Loucy (cell line): ENCODE measurements at regions not wholly inside any gene's neighbourhood (a gene's known extent, or its start where the extent isn't known, plus 50 kb on each side); places are given as distances from the start of the nearest gene placed in this dataset.

Experiments
- H2AFZ ChIP-seq: fragments of 200-600 bp; sonication (generic); 2 replicates; pipeline ENCODE4 v1.6.0; 2016; ENCODE audit warnings: antibody characterized with exemption, mild to moderate bottlenecking, low read length, moderate library complexity
- H3F3A ChIP-seq: fragments of 200-600 bp; 2 replicates; pipeline ENCODE4 v1.6.0; 2016; ENCODE audit warnings: antibody characterized with exemption, low read depth, mild to moderate bottlenecking
- H3K27me3 ChIP-seq: fragments of 200-600 bp; sonication (generic); 2 replicates; pipeline ENCODE4 v1.6.1; 2014; ENCODE audit warnings: low read length, mild to moderate bottlenecking; ENCODE audit not compliant: insufficient read depth, poor library complexity, severe bottlenecking
- H3K36me3 ChIP-seq: fragments of 200-600 bp; sonication (generic); 2 replicates; pipeline ENCODE4 v1.6.1; 2016; ENCODE audit warnings: low read length; ENCODE audit not compliant: insufficient read depth
- H3K4me1 ChIP-seq: fragments of 200-600 bp; sonication (generic); 2 replicates; pipeline ENCODE4 v1.5.1; 2014; ENCODE audit warnings: low read length, mild to moderate bottlenecking; ENCODE audit not compliant: insufficient read depth, poor library complexity, severe bottlenecking
- H3K4me2 ChIP-seq: fragments of 200-600 bp; sonication (generic); 2 replicates; pipeline ENCODE4 v1.6.0; 2014; ENCODE audit warnings: antibody characterized with exemption, low read length, low read depth, mild to moderate bottlenecking; ENCODE audit not compliant: poor library complexity, severe bottlenecking
- H3K4me3 ChIP-seq: fragments of 200-600 bp; sonication (generic); 2 replicates; pipeline ENCODE4 v1.5.1; 2014; ENCODE audit warnings: low read length, mild to moderate bottlenecking, mixed read lengths; ENCODE audit not compliant: poor library complexity, severe bottlenecking
- H3K79me2 ChIP-seq: fragments of 200-600 bp; sonication (generic); 2 replicates; pipeline ENCODE4 v1.6.1; 2014; ENCODE audit warnings: low read length; ENCODE audit not compliant: insufficient read depth
- H3K9ac ChIP-seq: fragments of 200-600 bp; sonication (generic); 2 replicates; pipeline ENCODE4 v1.6.0; 2014; ENCODE audit warnings: mild to moderate bottlenecking, low read depth, low read length, moderate library complexity; ENCODE audit not compliant: poor library complexity, severe bottlenecking
- H3K9me2 ChIP-seq: fragments of 200-600 bp; sonication (generic); replicated peaks from 2 replicates; pipeline ENCODE4 v1.6.1; 2016; ENCODE audit warnings: low read depth, low read length, mixed read lengths
- H3K9me3 ChIP-seq: fragments of 200-600 bp; sonication (generic); 2 replicates; pipeline ENCODE4 v1.6.1; 2014; ENCODE audit warnings: mild to moderate bottlenecking, antibody characterized with exemption, low read length, low read depth; ENCODE audit not compliant: insufficient read depth
- H4K20me1 ChIP-seq: fragments of 200-600 bp; sonication (generic); 2 replicates; pipeline ENCODE4 v1.6.0; 2014; ENCODE audit warnings: antibody characterized with exemption, low read length, mild to moderate bottlenecking; ENCODE audit not compliant: insufficient read depth, poor library complexity, severe bottlenecking
- EZH2phosphoT487 ChIP-seq: fragments of 200-600 bp; IDR thresholded peaks from 2 replicates; pipeline ENCODE4 v1.6.1; 2018; ENCODE audit warnings: antibody characterized with exemption, mild to moderate bottlenecking, moderate library complexity, borderline replicate concordance
- TF ChIP-seq, protein P1 (sequence below): fragments of 200-600 bp; sonication (generic); conservative IDR thresholded peaks from 2 replicates; pipeline ENCODE4 v1.5.1; 2014; ENCODE audit warnings: mild to moderate bottlenecking, antibody characterized with exemption, low read length

DNA sequence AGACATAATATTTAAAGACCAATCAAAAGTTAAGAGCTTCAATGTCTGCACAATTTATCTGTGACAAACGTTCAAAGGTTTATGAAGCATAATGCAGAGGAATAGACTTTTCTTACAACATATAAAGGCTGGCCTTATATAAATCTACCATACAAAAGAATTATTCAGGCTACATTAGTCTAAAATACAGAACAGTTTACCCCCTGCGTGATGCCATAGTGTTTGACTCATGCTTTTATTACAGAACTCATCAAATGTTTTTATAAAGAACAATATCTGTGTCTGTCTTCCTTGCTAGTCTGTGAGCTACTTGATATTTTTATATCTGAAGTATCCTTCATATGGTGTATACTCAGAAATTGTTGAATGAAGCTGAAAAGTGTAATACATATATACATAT is 1084.5 kb upstream of the FLRT2 start:
- H2AFZ ChIP-seq = no peak overlapping the region
- TF ChIP-seq, protein P1, sequence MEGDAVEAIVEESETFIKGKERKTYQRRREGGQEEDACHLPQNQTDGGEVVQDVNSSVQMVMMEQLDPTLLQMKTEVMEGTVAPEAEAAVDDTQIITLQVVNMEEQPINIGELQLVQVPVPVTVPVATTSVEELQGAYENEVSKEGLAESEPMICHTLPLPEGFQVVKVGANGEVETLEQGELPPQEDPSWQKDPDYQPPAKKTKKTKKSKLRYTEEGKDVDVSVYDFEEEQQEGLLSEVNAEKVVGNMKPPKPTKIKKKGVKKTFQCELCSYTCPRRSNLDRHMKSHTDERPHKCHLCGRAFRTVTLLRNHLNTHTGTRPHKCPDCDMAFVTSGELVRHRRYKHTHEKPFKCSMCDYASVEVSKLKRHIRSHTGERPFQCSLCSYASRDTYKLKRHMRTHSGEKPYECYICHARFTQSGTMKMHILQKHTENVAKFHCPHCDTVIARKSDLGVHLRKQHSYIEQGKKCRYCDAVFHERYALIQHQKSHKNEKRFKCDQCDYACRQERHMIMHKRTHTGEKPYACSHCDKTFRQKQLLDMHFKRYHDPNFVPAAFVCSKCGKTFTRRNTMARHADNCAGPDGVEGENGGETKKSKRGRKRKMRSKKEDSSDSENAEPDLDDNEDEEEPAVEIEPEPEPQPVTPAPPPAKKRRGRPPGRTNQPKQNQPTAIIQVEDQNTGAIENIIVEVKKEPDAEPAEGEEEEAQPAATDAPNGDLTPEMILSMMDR = no peak
- no peak for TF ChIP-seq EZH2phosphoT487
- H3K4me1 ChIP-seq = no peaks in the 10 kb centered on the region
- H3K4me2 ChIP-seq = no peak overlapping the region
- no peaks in the 10 kb centered on the region for H3K9me3 ChIP-seq
- H3K79me2 ChIP-seq = no peaks in the 10 kb centered on the region
- no peaks in the 10 kb centered on the region for H3K27me3 ChIP-seq
- no peak overlapping the region for H3K9ac ChIP-seq
- H3F3A ChIP-seq = no peaks in the 10 kb centered on the region
- H3K9me2 ChIP-seq = no peaks in the 10 kb centered on the region
- H3K36me3 ChIP-seq = no peaks in the 10 kb centered on the region
- H3K4me3 ChIP-seq = no peak overlapping the region
- H4K20me1 ChIP-seq = no peaks in the 10 kb centered on the region

DNA sequence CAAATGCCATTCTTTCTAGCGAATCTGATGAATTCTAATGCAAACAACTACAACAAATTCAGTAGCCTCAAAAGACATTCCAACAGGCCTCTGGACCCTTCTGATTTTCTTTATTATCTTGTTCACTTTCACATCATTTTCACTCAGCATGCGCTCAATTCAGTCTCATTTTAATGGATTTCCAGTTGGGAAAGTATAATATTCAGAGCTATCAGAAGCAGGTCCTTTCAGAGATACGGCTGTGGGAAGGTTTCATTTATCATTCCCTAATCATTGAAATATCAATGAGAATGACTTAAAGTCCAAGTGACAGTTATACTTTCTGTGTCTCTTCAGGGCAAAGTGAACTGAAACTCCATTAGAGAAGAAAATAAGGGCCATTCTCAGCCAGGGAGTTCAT is 1083.7 kb upstream of the FLRT2 start:
- no peaks in the 10 kb centered on the region for H3K9me2 ChIP-seq
- H3F3A ChIP-seq = no peaks in the 10 kb centered on the region
- no peaks in the 10 kb centered on the region for H3K79me2 ChIP-seq
- no peaks in the 10 kb centered on the region for H4K20me1 ChIP-seq
- no peaks in the 10 kb centered on the region for H3K4me1 ChIP-seq
- no peaks in the 10 kb centered on the region for H3K36me3 ChIP-seq
- H3K9ac ChIP-seq = no peak overlapping the region
- H3K9me3 ChIP-seq = no peaks in the 10 kb centered on the region
- TF ChIP-seq, protein P1 = no peak
- TF ChIP-seq EZH2phosphoT487 = no peak
- H3K4me2 ChIP-seq = no peak overlapping the region
- no peak overlapping the region for H2AFZ ChIP-seq
- H3K27me3 ChIP-seq = no peaks in the 10 kb centered on the region
- no peak overlapping the region for H3K4me3 ChIP-seq

DNA sequence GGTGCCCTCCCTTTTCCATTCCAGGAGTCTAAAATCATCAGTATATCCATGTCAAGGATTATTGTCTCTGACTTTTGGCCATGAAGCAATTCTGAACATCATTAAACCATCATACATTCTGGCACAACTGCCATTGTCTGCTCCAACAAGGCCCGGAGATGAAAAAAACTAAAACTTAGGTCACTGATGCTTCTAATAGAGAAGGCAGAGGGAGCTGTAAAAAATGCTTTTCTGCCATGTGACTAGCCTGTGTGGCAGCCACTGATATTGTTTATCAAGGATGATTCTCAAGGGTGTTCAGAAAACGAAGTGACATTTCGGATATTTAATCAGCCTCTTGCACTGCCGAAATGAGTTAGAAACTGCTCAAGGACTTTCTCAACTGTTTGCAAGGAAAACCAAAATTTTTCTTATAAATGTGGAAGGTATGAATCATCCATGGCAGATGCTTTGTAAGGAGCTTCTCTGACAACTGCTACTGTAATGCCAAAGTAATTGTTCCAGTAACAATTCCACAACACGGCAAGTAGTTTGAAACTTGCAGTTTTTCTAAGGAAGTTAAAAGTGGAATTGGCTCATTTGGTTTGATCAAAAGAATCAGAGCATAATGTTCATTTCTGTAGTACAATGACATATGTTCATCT is 1076.5 kb upstream of the FLRT2 start:
- Histone ChIP-seq H3K9me3 (no peaks in the 10 kb centered on the region), H3K79me2 (no peaks in the 10 kb centered on the region), H3K4me3 (no peak overlapping the region), H3K4me1 (no peaks in the 10 kb centered on the region), H3K9me2 (no peaks in the 10 kb centered on the region), H3F3A (no peaks in the 10 kb centered on the region), H3K9ac (no peak overlapping the region), H3K4me2 (no peak overlapping the region), H4K20me1 (no peaks in the 10 kb centered on the region), H3K36me3 (no peaks in the 10 kb centered on the region), H3K27me3 (no peaks in the 10 kb centered on the region), H2AFZ (no peak overlapping the region)
- TF ChIP-seq EZH2phosphoT487 = no peak
- TF ChIP-seq, protein P1 = no peak
